GM12878 (cell line): ENCODE measurements at regions not wholly inside any gene's neighbourhood (a gene's known extent, or its start where the extent isn't known, plus 50 kb on each side); places are given as distances from the start of the nearest gene placed in this dataset.

Source experiments
- ATAC-seq: fragments of 200-7000 bp; cut with Tn5 transposase; 3 replicates; pipeline ENCODE4 v1.9.1; 2020; ENCODE audit warnings: mild to moderate bottlenecking, moderate library complexity
- BruUV-seq: library from RNA; stranded (reverse); fragments of 400-500 nt; replicated peaks from 2 replicates; lab custom pipeline; 2021; lab: Mats Ljungman, UMichigan
- CTCF ChIA-PET: fragments of 300-600 bp; sonication (Branson Sonifier 250); formaldehyde crosslinking; extraction: SDS; loops from one replicate; lab custom pipeline; 2021; ENCODE audit warnings: inconsistent platforms; lab: Yijun Ruan, JAX
- POLR2A ChIA-PET: fragments of 350-600 bp; formaldehyde crosslinking; extraction: SDS; loops from one replicate; lab custom pipeline; 2021; ENCODE audit warnings: inconsistent platforms; lab: Charles Lee
- RAD21 ChIA-PET: fragments of 300-600 bp; sonication (Branson Sonifier 250); formaldehyde crosslinking; loops from one replicate; lab custom pipeline; 2023; ENCODE audit warnings: antibody characterized with exemption; ENCODE audit not compliant: unreplicated experiment; lab: Charles Lee
- SMC1A ChIA-PET: fragments of 300-600 bp; sonication (Branson Sonifier 250); formaldehyde crosslinking; loops from one replicate; lab custom pipeline; 2023; ENCODE audit not compliant: unreplicated experiment, uncharacterized antibody; lab: Charles Lee
- DNase-seq: peaks from one replicate; pipeline ENCODE4 v3.0.0-alpha.2; 2011; ENCODE audit warnings: low read depth, low spot score
- FAIRE-seq: peaks from 3 replicates; lab custom pipeline; 2011; peaks lifted over from hg19 to GRCh38; lab: Jason Lieb, UNC
- H2AFZ ChIP-seq: 2 replicates; pipeline ENCODE4 v1.6.0; 2011; ENCODE audit warnings: low read depth, low read length, control low read depth; ENCODE audit not compliant: control insufficient read depth
- H3K27ac ChIP-seq: 2 replicates; pipeline ENCODE4 v1.5.1; 2011; ENCODE audit warnings: control low read depth; ENCODE audit not compliant: control insufficient read depth, insufficient read depth
- H3K27me3 ChIP-seq, 2 experiments: replicated peaks in 1 of 2; 2 replicates each; pipeline versions ENCODE4 v1.6.0 to v1.6.1; 2011; ENCODE audit warnings: low read length in 1 of 2; ENCODE audit not compliant: control insufficient read depth in 2 of 2, insufficient read depth in 2 of 2
- H3K36me3 ChIP-seq, 2 experiments: 2 replicates each; pipeline ENCODE4 v1.5.1; 2011; ENCODE audit warnings: low read length in 1 of 2; ENCODE audit not compliant: control insufficient read depth in 2 of 2, insufficient read depth in 2 of 2
- H3K4me1 ChIP-seq: 2 replicates; pipeline ENCODE4 v1.6.1; 2011; ENCODE audit warnings: mild to moderate bottlenecking, low read length, moderate library complexity, mixed read lengths; ENCODE audit not compliant: control insufficient read depth, insufficient read depth
- H3K4me2 ChIP-seq: 2 replicates; pipeline ENCODE4 v1.6.0; 2011; ENCODE audit warnings: control low read depth; ENCODE audit not compliant: control insufficient read depth, insufficient read depth
- H3K4me3 ChIP-seq: fragments of 200-600 bp; sonication (generic); 2 replicates; pipeline ENCODE4 v1.5.1; 2016
- H3K79me2 ChIP-seq: 2 replicates; pipeline ENCODE4 v1.6.0; 2011; ENCODE audit warnings: low read length; ENCODE audit not compliant: control insufficient read depth, insufficient read depth
- H3K9ac ChIP-seq: 2 replicates; pipeline ENCODE4 v1.8.0; 2011; ENCODE audit warnings: low read length, control low read depth, mixed read lengths; ENCODE audit not compliant: control insufficient read depth, insufficient read depth
- H3K9me3 ChIP-seq: replicated peaks from 3 replicates; pipeline ENCODE4 v1.5.1; 2011; ENCODE audit warnings: mild to moderate bottlenecking, low read length; ENCODE audit not compliant: control insufficient read depth, insufficient read depth
- H4K20me1 ChIP-seq: 2 replicates; pipeline ENCODE4 v1.6.0; 2011; ENCODE audit not compliant: control insufficient read depth, insufficient read depth
- MTA2 ChIP-seq: fragments of 450-650 bp; IDR thresholded peaks from 2 replicates; pipeline ENCODE4 v1.6.1; 2016; ENCODE audit warnings: low read depth, mild to moderate bottlenecking, moderate library complexity
- PAX5 ChIP-seq: IDR thresholded peaks from 2 replicates; pipeline ENCODE4 v1.6.1; 2011; ENCODE audit warnings: low read depth, low read length, borderline replicate concordance
- PML ChIP-seq: IDR thresholded peaks from 2 replicates; pipeline ENCODE4 v1.6.1; 2012; ENCODE audit warnings: low read length, inconsistent platforms
- POLR2AphosphoS2 ChIP-seq: IDR thresholded peaks from 2 replicates; pipeline ENCODE4 v1.6.1; 2011; ENCODE audit warnings: low read depth, mild to moderate bottlenecking, low read length, improper control_type of control experiment, moderate library complexity
- WGBS: methylation state at CpG from one replicate; pipeline ENCODE4 v1.1.6; 2016; ENCODE audit warnings: low lambda C conversion rate; ENCODE audit not compliant: insufficient replicate concordance, insufficient coverage; ENCODE audit errors: missing lambda C conversion rate; 5-methylcytosine and 5-hydroxymethylcytosine counted together
- in situ Hi-C: fragments of 300-500 bp; cut with MboI; formaldehyde crosslinking; loops from 9 replicates; pipeline ENCODE4 v1.14.3; 2018; ENCODE audit warnings: mixed read lengths
- intact Hi-C: fragments of 100-400 bp; cut with micrococcal nuclease; formaldehyde crosslinking; loops from one replicate; pipeline ENCODE4 v1.14.2; 2022; ENCODE audit not compliant: unreplicated experiment
- TF ChIP-seq, protein P1 (sequence below): IDR thresholded peaks from 2 replicates; pipeline ENCODE4 v1.6.1; 2011; ENCODE audit warnings: mild to moderate bottlenecking, low read depth, low read length, moderate library complexity; ENCODE audit not compliant: insufficient replicate concordance
- TF ChIP-seq, protein P2 (sequence below): fragments of 450-650 bp; IDR thresholded peaks from 2 replicates; pipeline ENCODE4 v1.6.1; 2017; ENCODE audit warnings: mild to moderate bottlenecking
- TF ChIP-seq, protein P3 (sequence below): fragments of 450-650 bp; IDR thresholded peaks from 2 replicates; pipeline ENCODE4 v1.6.1; 2016; ENCODE audit warnings: mild to moderate bottlenecking
- TF ChIP-seq, protein P4 (sequence below): fragments of 450-650 bp; IDR thresholded peaks from 2 replicates; pipeline ENCODE4 v1.6.1; 2017; ENCODE audit warnings: borderline replicate concordance

DNA sequence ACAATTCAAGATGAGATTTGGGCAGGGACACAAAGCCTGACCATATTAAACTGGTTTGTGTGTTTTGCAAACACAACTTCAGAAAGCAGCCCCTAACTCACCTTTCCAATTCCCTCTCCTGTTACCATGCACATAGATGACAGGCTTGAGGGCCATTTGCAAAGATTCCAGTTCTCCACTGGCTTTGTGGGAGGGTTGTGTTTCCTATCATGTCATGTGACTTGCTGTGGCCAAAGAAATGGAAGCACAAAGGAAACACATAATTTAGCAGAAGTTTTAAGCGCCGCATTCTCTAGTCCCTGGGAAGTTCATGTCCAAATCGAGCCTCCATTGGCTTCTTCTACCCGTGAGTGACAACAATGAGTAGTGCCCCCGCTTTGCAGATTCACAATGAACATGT lies 57.9 kb upstream of the CDH6 start:
- Histone ChIP-seq H3K27me3 (no peaks in the 10 kb centered on the region), H3K9ac (no peak overlapping the region), H3K79me2 (no peaks in the 10 kb centered on the region), H3K4me3 (no peak overlapping the region), H3K9me3 (no peaks in the 10 kb centered on the region), H3K4me1 (no peaks in the 10 kb centered on the region), H4K20me1 (no peaks in the 10 kb centered on the region), H3K27ac (no peak overlapping the region), H2AFZ (no peak overlapping the region), H3K36me3 (no peaks in the 10 kb centered on the region), H3K4me2 (no peak overlapping the region)
- WGBS: 41% methylated on average over 5 of the region's 5 CpGs
- no TSS peak for BruUV-seq
- ATAC-seq (no peak), FAIRE-seq (no peak), DNase-seq (no peak)
- TF ChIP-seq PAX5 (no peak), PML (no peak), POLR2AphosphoS2 (no peak), MTA2 (no peak)
- TF ChIP-seq, protein P1, sequence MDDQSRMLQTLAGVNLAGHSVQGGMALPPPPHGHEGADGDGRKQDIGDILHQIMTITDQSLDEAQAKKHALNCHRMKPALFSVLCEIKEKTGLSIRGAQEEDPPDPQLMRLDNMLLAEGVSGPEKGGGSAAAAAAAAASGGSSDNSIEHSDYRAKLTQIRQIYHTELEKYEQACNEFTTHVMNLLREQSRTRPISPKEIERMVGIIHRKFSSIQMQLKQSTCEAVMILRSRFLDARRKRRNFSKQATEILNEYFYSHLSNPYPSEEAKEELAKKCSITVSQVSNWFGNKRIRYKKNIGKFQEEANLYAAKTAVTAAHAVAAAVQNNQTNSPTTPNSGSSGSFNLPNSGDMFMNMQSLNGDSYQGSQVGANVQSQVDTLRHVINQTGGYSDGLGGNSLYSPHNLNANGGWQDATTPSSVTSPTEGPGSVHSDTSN: no peak
- TF ChIP-seq, protein P2, sequence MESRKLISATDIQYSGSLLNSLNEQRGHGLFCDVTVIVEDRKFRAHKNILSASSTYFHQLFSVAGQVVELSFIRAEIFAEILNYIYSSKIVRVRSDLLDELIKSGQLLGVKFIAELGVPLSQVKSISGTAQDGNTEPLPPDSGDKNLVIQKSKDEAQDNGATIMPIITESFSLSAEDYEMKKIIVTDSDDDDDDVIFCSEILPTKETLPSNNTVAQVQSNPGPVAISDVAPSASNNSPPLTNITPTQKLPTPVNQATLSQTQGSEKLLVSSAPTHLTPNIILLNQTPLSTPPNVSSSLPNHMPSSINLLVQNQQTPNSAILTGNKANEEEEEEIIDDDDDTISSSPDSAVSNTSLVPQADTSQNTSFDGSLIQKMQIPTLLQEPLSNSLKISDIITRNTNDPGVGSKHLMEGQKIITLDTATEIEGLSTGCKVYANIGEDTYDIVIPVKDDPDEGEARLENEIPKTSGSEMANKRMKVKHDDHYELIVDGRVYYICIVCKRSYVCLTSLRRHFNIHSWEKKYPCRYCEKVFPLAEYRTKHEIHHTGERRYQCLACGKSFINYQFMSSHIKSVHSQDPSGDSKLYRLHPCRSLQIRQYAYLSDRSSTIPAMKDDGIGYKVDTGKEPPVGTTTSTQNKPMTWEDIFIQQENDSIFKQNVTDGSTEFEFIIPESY: no peak
- TF ChIP-seq, protein P3, sequence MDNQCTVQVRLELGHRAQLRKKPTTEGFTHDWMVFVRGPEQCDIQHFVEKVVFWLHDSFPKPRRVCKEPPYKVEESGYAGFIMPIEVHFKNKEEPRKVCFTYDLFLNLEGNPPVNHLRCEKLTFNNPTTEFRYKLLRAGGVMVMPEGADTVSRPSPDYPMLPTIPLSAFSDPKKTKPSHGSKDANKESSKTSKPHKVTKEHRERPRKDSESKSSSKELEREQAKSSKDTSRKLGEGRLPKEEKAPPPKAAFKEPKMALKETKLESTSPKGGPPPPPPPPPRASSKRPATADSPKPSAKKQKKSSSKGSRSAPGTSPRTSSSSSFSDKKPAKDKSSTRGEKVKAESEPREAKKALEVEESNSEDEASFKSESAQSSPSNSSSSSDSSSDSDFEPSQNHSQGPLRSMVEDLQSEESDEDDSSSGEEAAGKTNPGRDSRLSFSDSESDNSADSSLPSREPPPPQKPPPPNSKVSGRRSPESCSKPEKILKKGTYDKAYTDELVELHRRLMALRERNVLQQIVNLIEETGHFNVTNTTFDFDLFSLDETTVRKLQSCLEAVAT: no peak
- TF ChIP-seq, protein P4, sequence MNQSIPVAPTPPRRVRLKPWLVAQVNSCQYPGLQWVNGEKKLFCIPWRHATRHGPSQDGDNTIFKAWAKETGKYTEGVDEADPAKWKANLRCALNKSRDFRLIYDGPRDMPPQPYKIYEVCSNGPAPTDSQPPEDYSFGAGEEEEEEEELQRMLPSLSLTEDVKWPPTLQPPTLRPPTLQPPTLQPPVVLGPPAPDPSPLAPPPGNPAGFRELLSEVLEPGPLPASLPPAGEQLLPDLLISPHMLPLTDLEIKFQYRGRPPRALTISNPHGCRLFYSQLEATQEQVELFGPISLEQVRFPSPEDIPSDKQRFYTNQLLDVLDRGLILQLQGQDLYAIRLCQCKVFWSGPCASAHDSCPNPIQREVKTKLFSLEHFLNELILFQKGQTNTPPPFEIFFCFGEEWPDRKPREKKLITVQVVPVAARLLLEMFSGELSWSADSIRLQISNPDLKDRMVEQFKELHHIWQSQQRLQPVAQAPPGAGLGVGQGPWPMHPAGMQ: no peak
- intact Hi-C loops: no loop called here
- ChIA-PET RAD21 (no interaction called here), CTCF (interaction anchor here (0.6 kb wide), 1 partner anchor 10 kb away, joined by 3 read pairs; no protein-coding TSS in a partner anchor), SMC1A (no interaction called here), POLR2A (no interaction called here)
- in situ Hi-C loops: no loop called here
